Upper lobe of right lung (tissue), 1 donor: ENCODE measurements at regions not wholly inside any gene's neighbourhood (a gene's known extent, or its start where the extent isn't known, plus 50 kb on each side); places are given as distances from the start of the nearest gene placed in this dataset.

Source experiments
- ATAC-seq: fragments of 200-7000 bp; cut with Tn5 transposase; one replicate; pipeline ENCODE4 v1.9.1; 2020; ENCODE audit warnings: mild to moderate bottlenecking, moderate library complexity
- DNase-seq: peaks from one replicate; pipeline ENCODE4 v3.0.0-alpha.2; 2020
- H3K27ac ChIP-seq: fragments of 200-600 bp; one replicate; pipeline ENCODE4 v1.8.0; 2022
- H3K27me3 ChIP-seq: fragments of 200-600 bp; one replicate; pipeline ENCODE4 v1.8.0; 2022; ENCODE audit warnings: mild to moderate bottlenecking
- H3K36me3 ChIP-seq: fragments of 200-600 bp; one replicate; pipeline ENCODE4 v1.8.0; 2022
- H3K4me1 ChIP-seq: fragments of 200-600 bp; one replicate; pipeline ENCODE4 v1.8.0; 2022
- H3K4me3 ChIP-seq: fragments of 200-600 bp; one replicate; pipeline ENCODE4 v1.8.0; 2022; ENCODE audit warnings: mild to moderate bottlenecking
- H3K9me3 ChIP-seq: fragments of 200-600 bp; one replicate; pipeline ENCODE4 v1.8.0; 2022
- intact Hi-C: fragments of 100-400 bp; cut with DNase I; formaldehyde crosslinking; loops from one replicate; pipeline ENCODE4 v1.11.0; 2022
- TF ChIP-seq, protein P1 (sequence below): fragments of 200-600 bp; IDR thresholded peaks from one replicate; pipeline ENCODE4 v1.8.0; 2022; ENCODE audit warnings: antibody characterized with exemption
- donor health status: DM: no; HTN: yes; CAD: no; lungs with severe emphysema.

DNA sequence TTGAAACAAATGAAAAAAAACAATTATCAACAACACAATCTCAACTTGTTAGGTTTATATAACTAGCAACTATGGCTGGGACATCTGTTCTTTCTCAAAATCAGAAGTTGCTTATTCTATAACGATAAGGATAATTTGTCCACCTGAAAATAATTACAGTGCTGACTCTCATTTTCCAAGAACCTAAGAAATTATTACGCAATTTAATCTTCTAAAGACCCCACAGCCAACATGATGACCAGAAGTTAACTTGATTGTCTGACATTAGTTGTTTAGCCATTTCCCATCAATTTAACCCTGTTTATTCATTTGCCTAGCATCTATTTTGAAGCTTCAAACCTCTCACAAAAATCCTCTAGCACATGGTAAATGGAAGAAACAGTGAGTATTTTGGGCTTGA lies 293.8 kb downstream of the ELAVL2 start:
- Histone ChIP-seq H3K27me3 (no peaks in the 10 kb centered on the region), H3K4me1 (no peaks in the 10 kb centered on the region), H3K9me3 (no peaks in the 10 kb centered on the region), H3K27ac (no peak overlapping the region), H3K4me3 (no peak overlapping the region), H3K36me3 (no peaks in the 10 kb centered on the region)
- intact Hi-C loops: no loop called here
- DNase-seq (no peak), ATAC-seq (no peak)
- TF ChIP-seq, protein P1, sequence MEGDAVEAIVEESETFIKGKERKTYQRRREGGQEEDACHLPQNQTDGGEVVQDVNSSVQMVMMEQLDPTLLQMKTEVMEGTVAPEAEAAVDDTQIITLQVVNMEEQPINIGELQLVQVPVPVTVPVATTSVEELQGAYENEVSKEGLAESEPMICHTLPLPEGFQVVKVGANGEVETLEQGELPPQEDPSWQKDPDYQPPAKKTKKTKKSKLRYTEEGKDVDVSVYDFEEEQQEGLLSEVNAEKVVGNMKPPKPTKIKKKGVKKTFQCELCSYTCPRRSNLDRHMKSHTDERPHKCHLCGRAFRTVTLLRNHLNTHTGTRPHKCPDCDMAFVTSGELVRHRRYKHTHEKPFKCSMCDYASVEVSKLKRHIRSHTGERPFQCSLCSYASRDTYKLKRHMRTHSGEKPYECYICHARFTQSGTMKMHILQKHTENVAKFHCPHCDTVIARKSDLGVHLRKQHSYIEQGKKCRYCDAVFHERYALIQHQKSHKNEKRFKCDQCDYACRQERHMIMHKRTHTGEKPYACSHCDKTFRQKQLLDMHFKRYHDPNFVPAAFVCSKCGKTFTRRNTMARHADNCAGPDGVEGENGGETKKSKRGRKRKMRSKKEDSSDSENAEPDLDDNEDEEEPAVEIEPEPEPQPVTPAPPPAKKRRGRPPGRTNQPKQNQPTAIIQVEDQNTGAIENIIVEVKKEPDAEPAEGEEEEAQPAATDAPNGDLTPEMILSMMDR: no peak

DNA sequence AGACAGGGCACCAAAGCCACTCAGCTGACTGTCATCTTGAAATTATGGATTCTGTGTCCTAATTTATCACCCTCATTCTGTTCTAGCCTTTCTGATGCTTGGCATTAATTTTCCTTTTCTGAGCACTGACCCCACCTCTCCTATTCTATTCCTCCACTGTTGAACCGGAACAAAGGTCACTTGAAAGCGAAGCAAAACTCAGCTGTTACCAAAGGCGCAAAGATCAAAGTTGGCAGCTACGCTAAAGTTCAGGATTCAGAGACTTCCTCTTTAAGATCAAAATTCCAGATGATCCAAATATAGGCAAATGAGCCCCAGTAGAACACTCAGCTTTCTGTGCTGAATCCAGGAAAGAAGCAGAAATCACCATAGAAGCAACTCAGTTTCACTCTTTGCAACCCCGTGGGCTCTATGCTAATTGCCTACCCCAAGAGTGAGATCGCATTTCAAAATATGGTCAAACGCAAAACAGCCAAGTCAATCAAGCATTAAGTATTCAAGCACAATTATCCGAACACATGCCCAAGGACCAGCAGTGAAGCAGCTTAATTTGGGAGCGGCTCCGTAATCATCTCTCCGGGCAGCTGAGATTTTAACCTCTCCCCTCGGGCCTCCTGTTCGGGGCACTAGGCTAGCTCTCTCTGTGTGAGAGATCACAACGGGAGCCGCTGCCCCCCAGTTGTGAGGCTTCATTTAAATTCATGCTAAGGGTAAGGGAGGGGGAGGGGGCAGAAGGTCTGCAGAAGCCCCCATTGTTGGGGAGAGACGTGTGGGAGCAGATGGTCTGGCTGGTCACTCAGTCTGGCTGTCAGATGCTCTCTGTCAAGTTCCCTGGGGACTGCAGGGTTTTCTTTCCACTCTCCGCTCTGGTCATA lies 288.6 kb downstream of the ELAVL2 start:
- intact Hi-C loops: no loop called here
- Histone ChIP-seq H3K36me3 (no peaks in the 10 kb centered on the region), H3K9me3 (no peaks in the 10 kb centered on the region), H3K27me3 (no peaks in the 10 kb centered on the region), H3K4me3 (peak overlapping the region; percentile 18), H3K27ac (no peak overlapping the region), H3K4me1 (no peaks in the 10 kb centered on the region)
- ATAC-seq: no peak
- TF ChIP-seq, protein P1: no peak
- DNase-seq: no peak

DNA sequence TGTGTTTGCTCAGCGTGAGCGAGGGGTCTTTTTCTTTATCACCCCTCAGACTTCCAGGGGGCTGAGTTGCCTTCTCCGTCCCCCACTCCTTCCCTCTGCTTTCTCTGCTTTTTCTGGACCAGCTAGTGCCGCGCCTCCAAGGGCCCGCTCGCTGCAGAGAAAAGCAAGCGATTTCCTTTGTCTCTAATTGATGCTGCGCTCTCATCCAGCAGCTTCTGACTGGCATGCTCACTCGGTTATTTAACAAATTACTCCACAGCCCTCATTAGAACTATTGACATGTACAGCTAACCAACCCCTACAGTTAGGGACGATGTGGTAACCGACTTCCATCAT lies 288.0 kb downstream of the ELAVL2 start:
- ATAC-seq (no peak), DNase-seq (no peak)
- H3K27me3 ChIP-seq: no peaks in the 10 kb centered on the region
- no peaks in the 10 kb centered on the region for H3K9me3 ChIP-seq
- H3K27ac ChIP-seq: no peak overlapping the region
- TF ChIP-seq, protein P1: no peak
- no peaks in the 10 kb centered on the region for H3K4me1 ChIP-seq
- peak overlapping the region; percentile 18 for H3K4me3 ChIP-seq
- intact Hi-C loops: no loop called here
- H3K36me3 ChIP-seq: no peaks in the 10 kb centered on the region

DNA sequence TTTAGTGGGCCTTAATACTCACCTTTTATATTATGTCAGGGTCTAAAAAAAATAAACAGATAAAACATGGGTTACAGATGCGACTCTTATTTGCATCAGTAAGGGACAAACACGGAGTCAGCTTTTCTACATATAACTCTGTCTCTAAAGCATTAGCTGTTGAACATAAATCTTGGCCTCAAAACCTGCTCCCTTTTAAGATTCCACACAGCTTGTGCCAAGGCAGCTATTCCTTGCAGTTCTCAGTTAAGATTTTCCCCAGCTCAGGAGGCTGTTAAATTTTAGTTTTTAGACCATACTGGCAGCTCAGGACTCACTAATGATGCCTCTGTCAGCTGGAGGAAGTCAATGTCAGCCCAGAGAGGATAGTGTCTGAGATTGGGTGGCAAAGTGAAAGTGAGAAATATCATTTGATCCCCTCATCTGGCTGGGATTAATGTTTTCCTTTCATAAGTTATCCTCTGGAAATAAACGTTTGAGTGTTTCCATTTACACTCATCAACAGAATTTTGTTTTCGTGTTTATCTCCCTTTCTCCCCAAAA lies 287.5 kb downstream of the ELAVL2 start:
- TF ChIP-seq, protein P1: no peak
- no peaks in the 10 kb centered on the region for H3K27me3 ChIP-seq
- H3K36me3 ChIP-seq: no peaks in the 10 kb centered on the region
- no peaks in the 10 kb centered on the region for H3K9me3 ChIP-seq
- no peak for DNase-seq
- ATAC-seq: no peak
- H3K27ac ChIP-seq: no peak overlapping the region
- intact Hi-C loops: no loop called here
- H3K4me3 ChIP-seq: no peak overlapping the region
- H3K4me1 ChIP-seq: no peaks in the 10 kb centered on the region

DNA sequence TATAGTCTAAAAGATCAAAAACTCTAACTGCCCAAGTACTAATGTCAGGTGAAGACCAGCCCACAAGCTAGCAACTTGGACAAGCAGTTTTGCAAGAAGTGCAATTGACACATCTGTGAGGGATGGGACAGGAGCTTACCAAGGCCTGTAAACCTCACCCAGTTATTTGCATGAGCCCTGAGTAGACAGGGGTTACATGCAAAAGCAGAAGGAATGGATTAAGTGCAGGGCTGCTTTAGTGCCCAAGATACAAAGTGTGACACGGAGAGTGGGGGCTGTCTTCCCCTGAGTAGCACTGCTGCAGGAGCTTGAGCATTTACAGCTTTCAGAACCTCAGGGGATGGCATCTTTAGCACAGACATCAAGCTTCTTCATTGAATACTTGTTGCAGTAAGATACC lies 286.7 kb downstream of the ELAVL2 start:
- Histone ChIP-seq H3K36me3 (no peaks in the 10 kb centered on the region), H3K9me3 (no peaks in the 10 kb centered on the region), H3K4me3 (no peak overlapping the region), H3K27ac (no peak overlapping the region), H3K27me3 (no peaks in the 10 kb centered on the region), H3K4me1 (no peaks in the 10 kb centered on the region)
- ATAC-seq (no peak), DNase-seq (no peak)
- TF ChIP-seq, protein P1: no peak
- intact Hi-C loops: no loop called here
